HL-60 (cell line): ENCODE measurements at regions not wholly inside any gene's neighbourhood (a gene's known extent, or its start where the extent isn't known, plus 50 kb on each side); places are given as distances from the start of the nearest gene placed in this dataset.
"Not testable (repeated sequence)": the region's sequence is repeated elsewhere in the genome, so short reads cannot be mapped to it uniquely, and the experiment has no call there.

Experiments
- DNase-seq, 2 experiments: peaks; one replicate each; pipeline ENCODE4 v3.0.0-alpha.2; 2010 to 2020; ENCODE audit warnings: low read depth in 1 of 2, low spot score in 1 of 2
- H3K27ac ChIP-seq: fragments of 250-450 bp; sonication (Bioruptor Pico); replicated peaks from 2 replicates; pipeline ENCODE4 v1.5.1; 2020; ENCODE audit warnings: mild to moderate bottlenecking, moderate library complexity
- H3K27me3 ChIP-seq: fragments of 250-450 bp; sonication (Bioruptor Pico); 2 replicates; pipeline ENCODE4 v1.5.1; 2021; ENCODE audit warnings: mild to moderate bottlenecking, moderate library complexity; ENCODE audit not compliant: insufficient read depth, poor library complexity, severe bottlenecking
- H3K4me3 ChIP-seq: replicated peaks from 2 replicates; pipeline ENCODE4 v1.5.1; 2011; ENCODE audit warnings: mild to moderate bottlenecking, control low read depth, low read length; ENCODE audit not compliant: insufficient read depth
- CTCF ChIP-seq: IDR thresholded peaks from one replicate; pipeline ENCODE4 v1.5.1; 2011; ENCODE audit warnings: low read length, control low read depth, inconsistent platforms; ENCODE audit not compliant: insufficient read depth
- GABPA ChIP-seq: IDR thresholded peaks from 2 replicates; pipeline ENCODE4 v1.6.1; 2012; ENCODE audit warnings: low read depth
- POLR2AphosphoS5 ChIP-seq: IDR thresholded peaks from 2 replicates; pipeline ENCODE4 v1.6.1; 2012; ENCODE audit warnings: low read depth
- REST ChIP-seq: IDR thresholded peaks from 2 replicates; pipeline ENCODE4 v1.6.1; 2012; ENCODE audit warnings: low read depth; ENCODE audit not compliant: insufficient replicate concordance
- SPI1 ChIP-seq: IDR thresholded peaks from 2 replicates; pipeline ENCODE4 v1.6.1; 2012; ENCODE audit warnings: low read depth, mild to moderate bottlenecking, borderline replicate concordance

GRCh38 chr15:66868918-66869317 is 166.9 kb downstream of the SMAD6 start:
- no peak for DNase-seq
- Histone ChIP-seq H3K27ac (no peak overlapping the region), H3K27me3 (no peaks in the 10 kb centered on the region), H3K4me3 (no peak overlapping the region)
- TF ChIP-seq SPI1: no peak
- no peak for TF ChIP-seq GABPA
- TF ChIP-seq REST: no peak

- no peaks in the 10 kb centered on the region for H3K27me3 ChIP-seq
- H3K4me3 ChIP-seq: no peak overlapping the region
- no peak overlapping the region for H3K27ac ChIP-seq
- no peak for TF ChIP-seq SPI1
- no peak for TF ChIP-seq POLR2AphosphoS5
- no peak for TF ChIP-seq GABPA
- TF ChIP-seq CTCF: no peak
- TF ChIP-seq REST: no peak
- no peak for DNase-seq
Observed at GRCh38 chr15:66870880-66871388, 168.9 kb downstream of the SMAD6 start.

- H3K27ac ChIP-seq: no peak overlapping the region
- TF ChIP-seq SPI1 (no peak), REST (no peak), CTCF (no peak), GABPA (no peak), POLR2AphosphoS5 (no peak)
Observed at GRCh38 chr15:66872405-66872804, 170.4 kb downstream of the SMAD6 start.

GRCh38 chr15:66873331-66873730 is 171.3 kb downstream of the SMAD6 start:
- not testable (repeated sequence) for H3K27me3 ChIP-seq, H3K4me3 ChIP-seq, H3K27ac ChIP-seq, DNase-seq

More at GRCh38 chr15:66872405-66872804, 170.4 kb downstream of the SMAD6 start:
- Histone ChIP-seq H3K27me3 (no peaks in the 10 kb centered on the region), H3K4me3 (no peak overlapping the region)
- no peak for DNase-seq
